ENCODE measurements at regions not wholly inside any gene's neighbourhood (a gene's known extent, or its start where the extent isn't known, plus 50 kb on each side); places are given as distances from the start of the nearest gene placed in this dataset.

GRCh38 chr14:58950555-58950954 is 237.9 kb upstream of the DAAM1 start:
- H3K4me3 ChIP-seq (ENCODE audit: low read depth, low read length) = no peak overlapping the region
- DNase-seq = no peak
- no peaks in the 10 kb centered on the region for H3K4me1 ChIP-seq
- no peaks in the 10 kb centered on the region for H3K27me3 ChIP-seq
- no peaks in the 10 kb centered on the region for H3K36me3 ChIP-seq
- no peaks in the 10 kb centered on the region for H3K9me3 ChIP-seq
- TF ChIP-seq, protein P1, sequence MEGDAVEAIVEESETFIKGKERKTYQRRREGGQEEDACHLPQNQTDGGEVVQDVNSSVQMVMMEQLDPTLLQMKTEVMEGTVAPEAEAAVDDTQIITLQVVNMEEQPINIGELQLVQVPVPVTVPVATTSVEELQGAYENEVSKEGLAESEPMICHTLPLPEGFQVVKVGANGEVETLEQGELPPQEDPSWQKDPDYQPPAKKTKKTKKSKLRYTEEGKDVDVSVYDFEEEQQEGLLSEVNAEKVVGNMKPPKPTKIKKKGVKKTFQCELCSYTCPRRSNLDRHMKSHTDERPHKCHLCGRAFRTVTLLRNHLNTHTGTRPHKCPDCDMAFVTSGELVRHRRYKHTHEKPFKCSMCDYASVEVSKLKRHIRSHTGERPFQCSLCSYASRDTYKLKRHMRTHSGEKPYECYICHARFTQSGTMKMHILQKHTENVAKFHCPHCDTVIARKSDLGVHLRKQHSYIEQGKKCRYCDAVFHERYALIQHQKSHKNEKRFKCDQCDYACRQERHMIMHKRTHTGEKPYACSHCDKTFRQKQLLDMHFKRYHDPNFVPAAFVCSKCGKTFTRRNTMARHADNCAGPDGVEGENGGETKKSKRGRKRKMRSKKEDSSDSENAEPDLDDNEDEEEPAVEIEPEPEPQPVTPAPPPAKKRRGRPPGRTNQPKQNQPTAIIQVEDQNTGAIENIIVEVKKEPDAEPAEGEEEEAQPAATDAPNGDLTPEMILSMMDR (IDR thresholded peaks at IDR 0.05; ENCODE audit: low read depth, low read length) = no peak

DNA sequence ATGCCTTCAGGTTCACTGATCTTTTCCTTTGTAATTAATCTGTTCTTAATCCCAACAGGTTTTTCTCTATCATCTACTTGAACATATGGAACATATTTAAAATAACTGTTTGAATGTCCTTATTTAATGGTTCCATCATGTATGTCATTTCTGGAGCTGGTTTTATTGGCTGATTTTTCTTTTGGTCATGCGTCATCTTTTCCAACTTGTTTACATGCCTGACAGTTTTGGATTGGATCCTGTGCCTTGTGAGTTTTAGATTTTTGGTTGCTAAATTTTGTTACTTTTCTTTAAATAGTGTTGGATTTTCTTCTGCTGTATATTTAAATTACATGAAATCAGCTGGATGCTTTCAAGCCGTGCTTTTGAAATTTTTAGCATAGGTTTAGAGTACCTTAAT is 237.3 kb upstream of the DAAM1 start:
- TF ChIP-seq, protein P1 (IDR thresholded peaks at IDR 0.05; ENCODE audit: low read depth, low read length) = no peak
- DNase-seq = no peak
- Histone ChIP-seq H3K4me1 (no peaks in the 10 kb centered on the region), H3K4me3 (ENCODE audit: low read depth, low read length) (no peak overlapping the region), H3K27me3 (no peaks in the 10 kb centered on the region), H3K9me3 (no peaks in the 10 kb centered on the region), H3K36me3 (no peaks in the 10 kb centered on the region)

- Histone ChIP-seq H3K4me3 (ENCODE audit: low read depth, low read length) (no peak overlapping the region), H3K27me3 (no peaks in the 10 kb centered on the region), H3K9me3 (no peaks in the 10 kb centered on the region), H3K4me1 (no peaks in the 10 kb centered on the region), H3K36me3 (no peaks in the 10 kb centered on the region)
- TF ChIP-seq, protein P1 (IDR thresholded peaks at IDR 0.05; ENCODE audit: low read depth, low read length) = no peak
- no peak for DNase-seq
Measured at GRCh38 chr14:58954052-58954451, 234.4 kb upstream of the DAAM1 start.

DNA sequence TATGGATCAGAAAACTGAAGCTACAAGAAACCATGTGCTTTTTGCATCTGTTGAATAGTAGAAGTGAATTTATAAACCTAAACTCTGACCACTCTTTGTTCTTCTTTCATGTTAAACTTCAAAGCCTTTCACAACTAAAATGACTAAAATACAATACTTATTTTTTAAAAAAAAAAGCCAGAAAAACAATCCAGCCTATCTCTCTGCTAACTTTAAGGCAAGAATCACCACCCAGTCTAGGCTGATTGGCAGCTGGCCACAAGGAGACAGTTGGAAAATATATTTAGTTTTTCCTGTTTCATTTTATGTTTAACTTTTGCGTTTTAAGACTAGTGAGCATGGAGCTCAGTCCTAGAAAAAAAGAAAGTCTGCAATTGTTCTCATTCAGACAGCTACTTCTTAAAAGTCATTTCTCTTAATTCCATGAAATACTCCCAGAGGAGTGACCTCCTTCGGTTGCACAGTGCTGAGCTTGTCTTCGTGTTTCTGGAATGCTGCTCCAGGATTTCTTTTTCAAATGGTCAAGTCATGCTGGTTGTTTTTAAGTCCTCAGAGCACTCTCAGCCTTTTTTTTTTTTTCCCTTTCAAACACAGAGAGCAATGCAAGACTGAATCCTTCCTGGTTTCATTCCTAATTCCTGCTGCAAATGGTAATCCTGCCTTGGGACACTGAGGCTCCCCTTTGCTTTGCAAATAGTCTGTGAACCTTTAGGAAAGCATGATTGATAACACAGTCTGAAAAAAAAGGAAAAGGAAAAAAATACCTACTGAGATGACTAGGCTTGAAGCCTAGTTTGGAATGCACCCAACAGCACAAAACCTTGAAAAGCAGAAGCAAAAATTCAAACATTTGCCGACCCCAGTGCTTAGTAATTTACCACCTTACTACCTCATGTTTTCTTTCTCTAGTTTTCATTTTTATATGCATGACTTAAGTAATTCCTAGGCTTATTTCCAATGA is 233.3 kb upstream of the DAAM1 start:
- no peak for DNase-seq
- H3K27me3 ChIP-seq = no peaks in the 10 kb centered on the region

DNA sequence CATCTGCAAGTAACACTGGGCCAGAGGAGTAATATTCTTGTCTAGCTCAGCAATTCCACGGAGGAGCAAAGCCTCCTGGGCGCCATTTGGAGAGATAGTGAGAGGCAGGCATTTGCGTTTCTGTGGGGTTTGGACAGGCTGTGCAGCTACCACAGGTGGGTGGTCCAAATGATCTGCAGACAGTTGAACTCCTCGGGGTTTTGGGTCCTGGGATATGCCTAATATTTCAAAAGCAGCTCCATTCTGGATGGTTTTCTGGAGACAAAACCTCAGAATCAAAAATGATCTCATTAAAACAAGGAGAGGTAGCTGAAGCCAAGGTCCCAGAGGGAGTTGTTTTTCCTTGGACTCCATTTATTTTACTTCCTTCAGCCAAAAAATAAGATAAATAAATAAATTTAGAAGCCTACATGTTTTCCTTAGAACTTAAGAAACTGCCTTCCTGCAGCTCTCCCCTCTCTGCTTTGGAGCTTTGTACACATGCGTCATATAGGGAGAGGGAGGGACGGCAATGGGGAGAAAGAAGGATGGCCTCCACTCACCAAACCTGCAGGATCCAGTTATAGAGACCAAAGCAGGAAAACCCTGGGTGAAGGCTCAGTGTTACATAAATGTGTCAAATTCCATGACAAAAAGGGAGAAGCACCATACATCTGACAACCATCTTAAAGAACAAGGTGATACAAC is 227.3 kb upstream of the DAAM1 start:
- H3K4me3 ChIP-seq (ENCODE audit: low read depth, low read length) = no peak overlapping the region
- no peaks in the 10 kb centered on the region for H3K36me3 ChIP-seq
- H3K9me3 ChIP-seq = no peaks in the 10 kb centered on the region
- H3K27me3 ChIP-seq = no peaks in the 10 kb centered on the region
- DNase-seq = no peak
- TF ChIP-seq, protein P1 (IDR thresholded peaks at IDR 0.05; ENCODE audit: low read depth, low read length) = no peak
- H3K4me1 ChIP-seq = no peaks in the 10 kb centered on the region

More for the DNA sequence above, 233.3 kb upstream of the DAAM1 start:
- Histone ChIP-seq H3K36me3 (no peaks in the 10 kb centered on the region), H3K4me3 (ENCODE audit: low read depth, low read length) (no peak overlapping the region), H3K9me3 (no peaks in the 10 kb centered on the region), H3K4me1 (no peaks in the 10 kb centered on the region)
- TF ChIP-seq, protein P1 (IDR thresholded peaks at IDR 0.05; ENCODE audit: low read depth, low read length) = no peak
